SK-N-SH treated with all-trans-retinoic acid at 6 μM for 48 hours (cell line): ENCODE measurements at regions not wholly inside any gene's neighbourhood (a gene's known extent, or its start where the extent isn't known, plus 50 kb on each side); places are given as distances from the start of the nearest gene placed in this dataset.

ENCODE experiments used
- OSR1 ChIP-seq: fragments of 250-450 bp; sonication (Bioruptor Pico); IDR thresholded peaks from 2 replicates; pipeline ENCODE4 v1.8.0; 2022; ENCODE audit warnings: moderate library complexity, mild to moderate bottlenecking, inconsistent platforms
- PPARA ChIP-seq: fragments of 250-450 bp; sonication (Bioruptor Pico); IDR thresholded peaks from 2 replicates; pipeline ENCODE4 v1.5.0; 2020; ENCODE audit warnings: mild to moderate bottlenecking, borderline replicate concordance
- ZNF70 ChIP-seq: fragments of 450-650 bp; formaldehyde crosslinking; IDR thresholded peaks from 2 replicates; pipeline ENCODE4 v1.5.0; 2020; ENCODE audit warnings: mild to moderate bottlenecking, moderate library complexity

DNA sequence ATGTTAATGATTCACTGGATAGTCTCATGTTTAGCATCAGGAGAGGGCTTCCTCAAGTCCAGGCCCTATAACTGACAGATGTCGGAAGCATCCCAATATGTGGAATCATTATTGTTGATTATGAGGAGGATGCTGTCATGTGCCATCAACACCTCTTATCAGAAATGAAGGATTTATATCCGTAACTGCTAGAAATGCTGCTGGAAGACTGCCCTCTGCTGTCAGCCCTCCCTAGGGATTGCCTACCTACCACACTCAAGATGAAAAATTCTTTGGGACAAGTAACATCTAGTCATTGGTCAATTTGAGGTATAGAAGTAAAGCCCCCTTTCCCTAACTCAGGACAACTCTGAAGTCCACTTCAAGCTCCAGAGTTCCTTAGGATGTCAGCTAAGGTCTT is 1166.5 kb upstream of the NXPH2 start:
- TF ChIP-seq PPARA (no peak), ZNF70 (CRISPR knock-in tag) (no peak), OSR1 (CRISPR knock-in tag) (no peak)
